Choroid plexus epithelial cell (primary cell): ENCODE measurements at regions not wholly inside any gene's neighbourhood (a gene's known extent, or its start where the extent isn't known, plus 50 kb on each side); places are given as distances from the start of the nearest gene placed in this dataset.

Experiments
- DNase-seq: peaks from one replicate; pipeline ENCODE4 v3.0.0-alpha.2; 2010; ENCODE audit warnings: low read depth
- H3K4me3 ChIP-seq: 2 replicates; pipeline ENCODE4 v1.5.1; 2011; ENCODE audit warnings: low read depth, mild to moderate bottlenecking, control low read depth, low read length, moderate library complexity
- CTCF ChIP-seq: conservative IDR thresholded peaks from 2 replicates; pipeline ENCODE4 v1.5.1; 2011; ENCODE audit warnings: low read depth, mild to moderate bottlenecking, control low read depth, inconsistent platforms, low read length, moderate library complexity

GRCh38 chr20:24185791-24186190, 197.2 kb upstream of the GGTLC1 start:
- peak; percentile 9 for DNase-seq
- H3K4me3 ChIP-seq = no peak overlapping the region
- no peak for TF ChIP-seq CTCF

- H3K4me3 ChIP-seq = no peak overlapping the region
- DNase-seq = no peak
- TF ChIP-seq CTCF = no peak
These were observed 192.6 kb upstream of the GGTLC1 start for GRCh38 chr20:24181151-24181550.

- H3K4me3 ChIP-seq = no peak overlapping the region
- no peak for TF ChIP-seq CTCF
- no peak for DNase-seq
These were observed 180.7 kb upstream of the GGTLC1 start for GRCh38 chr20:24169256-24169655.

- no peak for TF ChIP-seq CTCF
- no peak for DNase-seq
- H3K4me3 ChIP-seq = no peak overlapping the region
These were observed 177.8 kb upstream of the GGTLC1 start for GRCh38 chr20:24166412-24166811.

- no peak for TF ChIP-seq CTCF
These were observed 177.5 kb upstream of the GGTLC1 start for GRCh38 chr20:24166123-24166381.

GRCh38 chr20:24165301-24166122, 176.9 kb upstream of the GGTLC1 start:
- no peak overlapping the region for H3K4me3 ChIP-seq
- TF ChIP-seq CTCF = no peak
- DNase-seq = no peak

More at GRCh38 chr20:24166123-24166381, 177.5 kb upstream of the GGTLC1 start:
- DNase-seq = no peak
- no peak overlapping the region for H3K4me3 ChIP-seq

- DNase-seq = peak; percentile 41
- TF ChIP-seq CTCF = peak; percentile 80
These were observed 175.8 kb upstream of the GGTLC1 start for GRCh38 chr20:24164360-24164759.

More at GRCh38 chr20:24164360-24164759, 175.8 kb upstream of the GGTLC1 start:
- H3K4me3 ChIP-seq = no peak overlapping the region
